HG02981 (cell line): ENCODE measurements at regions not wholly inside any gene's neighbourhood (a gene's known extent, or its start where the extent isn't known, plus 50 kb on each side); places are given as distances from the start of the nearest gene placed in this dataset.
"Not testable (repeated sequence)": the region's sequence is repeated elsewhere in the genome, so short reads cannot be mapped to it uniquely, and the experiment has no call there.

ENCODE experiments used
- ATAC-seq: cut with Tn5 transposase; IDR thresholded peaks from one replicate; pipeline ENCODE4 v1.9.1; 2021; ENCODE audit warnings: mild to moderate bottlenecking, moderate library complexity; ENCODE audit not compliant: unreplicated experiment

DNA sequence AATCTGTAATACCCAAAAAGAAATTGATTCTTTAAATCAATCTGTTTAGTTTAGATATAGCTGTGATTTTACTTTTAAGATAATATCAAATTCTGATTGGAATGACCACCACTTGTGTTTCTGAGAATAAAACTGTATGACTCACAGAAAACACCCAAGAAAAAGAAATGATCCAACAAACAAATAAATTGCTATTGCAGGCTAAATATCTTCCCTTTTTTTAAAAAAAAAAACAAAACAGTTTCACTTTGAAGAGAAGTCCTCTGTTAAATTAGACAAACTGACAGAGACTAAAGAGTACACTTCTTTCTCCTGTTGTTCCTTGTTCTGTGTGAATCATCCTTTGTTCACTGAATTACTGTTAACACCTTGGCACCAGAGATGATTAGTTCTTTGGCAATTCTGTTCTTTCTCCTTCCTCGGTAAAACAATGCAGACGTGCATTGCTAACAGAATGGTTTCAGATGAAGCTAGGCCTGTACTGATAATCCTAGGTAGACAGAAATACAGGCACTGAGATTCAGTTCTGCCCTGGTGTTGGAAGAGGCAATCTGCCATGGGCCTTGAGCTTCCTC, 895.2 kb upstream of the CITED2 start:
- no peak for ATAC-seq

DNA sequence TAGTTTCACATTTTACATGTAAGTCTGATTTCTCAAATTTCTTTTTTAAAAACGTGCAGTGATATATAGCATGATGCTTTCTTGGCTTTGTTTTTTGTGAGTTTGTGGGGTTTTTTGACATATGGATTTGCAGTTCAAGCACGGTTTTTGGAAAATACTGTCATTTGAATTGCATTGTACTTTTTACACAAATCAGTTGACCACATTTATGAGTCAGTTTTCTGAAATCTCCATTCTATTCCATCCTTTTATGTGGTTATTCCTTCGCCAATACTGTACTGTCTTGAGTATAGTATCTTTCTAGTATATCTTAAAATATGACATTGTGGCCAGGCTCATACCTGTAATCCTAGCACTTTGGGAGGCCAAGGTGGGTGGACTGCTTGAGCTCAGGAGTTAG, 890.0 kb upstream of the CITED2 start:
- ATAC-seq: no peak

DNA sequence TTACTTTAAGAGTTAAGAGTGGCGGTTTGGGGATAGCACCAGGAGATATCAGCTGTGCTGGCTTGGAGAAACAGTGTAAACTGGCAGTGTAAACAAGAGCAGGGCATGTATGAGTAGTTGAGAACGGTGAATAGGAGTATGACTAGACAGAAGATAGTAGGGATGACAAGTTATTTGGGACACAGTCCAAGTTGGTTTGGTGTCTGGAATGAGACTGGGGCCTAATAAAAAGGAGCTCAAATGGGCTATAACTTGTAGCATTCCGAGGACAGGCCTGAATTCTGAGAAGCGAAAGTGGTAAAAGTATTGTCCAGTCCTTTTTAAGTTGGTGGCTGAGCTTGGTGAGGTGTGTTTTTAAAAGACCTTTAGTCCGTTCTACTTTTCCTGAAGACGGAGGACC, 883.9 kb upstream of the CITED2 start:
- not testable (repeated sequence) for ATAC-seq

DNA sequence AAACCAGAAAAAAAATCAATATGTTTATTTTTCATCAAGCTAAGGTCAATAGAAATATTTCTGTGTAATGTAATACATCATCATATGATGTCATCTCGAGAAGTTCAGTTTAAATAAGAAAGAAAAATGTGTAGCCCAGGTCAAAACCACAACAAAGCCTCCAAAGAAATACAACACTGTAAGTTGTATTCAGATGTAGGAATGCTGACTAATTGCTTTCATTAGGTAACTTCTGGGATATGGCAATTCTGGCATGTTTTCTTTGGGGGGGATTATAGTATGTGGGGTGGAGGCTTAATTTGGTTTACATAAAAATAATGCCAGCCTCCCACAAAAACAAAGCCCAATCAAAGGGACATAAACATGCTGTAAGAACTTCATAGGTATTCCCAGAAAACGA, 881.8 kb upstream of the CITED2 start:
- ATAC-seq: no peak

DNA sequence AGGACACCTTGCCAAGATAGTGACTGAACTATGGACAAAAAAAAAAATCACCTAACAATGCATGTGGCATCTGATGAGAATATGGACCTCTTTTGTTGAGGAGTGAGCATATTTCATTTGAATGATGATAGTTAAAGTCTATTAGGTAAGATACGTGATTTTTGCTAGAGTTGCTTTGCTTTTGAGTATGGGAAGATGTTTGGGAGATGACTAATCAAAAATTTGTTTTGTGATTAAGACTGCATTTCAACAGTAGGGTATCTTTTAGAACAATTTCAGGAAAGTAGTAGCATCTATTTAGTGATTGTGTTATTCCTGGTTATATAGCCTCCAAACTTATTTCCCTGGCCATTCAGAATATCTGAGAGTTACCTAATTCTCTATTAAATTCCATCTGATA, 878.6 kb upstream of the CITED2 start:
- no peak for ATAC-seq

DNA sequence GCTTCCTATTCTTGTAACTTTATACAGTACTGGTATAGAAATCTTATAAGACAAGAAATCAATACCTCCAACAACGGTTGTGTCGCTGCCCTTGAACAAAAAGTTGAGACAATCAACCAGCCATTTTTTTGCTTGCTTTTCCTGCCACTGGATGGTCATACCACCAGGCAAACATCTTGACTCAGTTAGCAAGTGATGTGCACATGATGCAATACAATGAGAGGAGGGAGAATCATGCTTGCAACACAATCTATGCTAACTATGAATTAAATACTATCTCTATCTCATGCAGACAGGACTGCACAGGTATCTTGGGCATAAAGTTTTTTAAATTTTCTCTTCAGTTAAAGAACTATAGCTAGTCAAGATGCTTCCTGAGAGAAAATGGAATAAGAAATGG, 877.7 kb upstream of the CITED2 start:
- no peak for ATAC-seq

DNA sequence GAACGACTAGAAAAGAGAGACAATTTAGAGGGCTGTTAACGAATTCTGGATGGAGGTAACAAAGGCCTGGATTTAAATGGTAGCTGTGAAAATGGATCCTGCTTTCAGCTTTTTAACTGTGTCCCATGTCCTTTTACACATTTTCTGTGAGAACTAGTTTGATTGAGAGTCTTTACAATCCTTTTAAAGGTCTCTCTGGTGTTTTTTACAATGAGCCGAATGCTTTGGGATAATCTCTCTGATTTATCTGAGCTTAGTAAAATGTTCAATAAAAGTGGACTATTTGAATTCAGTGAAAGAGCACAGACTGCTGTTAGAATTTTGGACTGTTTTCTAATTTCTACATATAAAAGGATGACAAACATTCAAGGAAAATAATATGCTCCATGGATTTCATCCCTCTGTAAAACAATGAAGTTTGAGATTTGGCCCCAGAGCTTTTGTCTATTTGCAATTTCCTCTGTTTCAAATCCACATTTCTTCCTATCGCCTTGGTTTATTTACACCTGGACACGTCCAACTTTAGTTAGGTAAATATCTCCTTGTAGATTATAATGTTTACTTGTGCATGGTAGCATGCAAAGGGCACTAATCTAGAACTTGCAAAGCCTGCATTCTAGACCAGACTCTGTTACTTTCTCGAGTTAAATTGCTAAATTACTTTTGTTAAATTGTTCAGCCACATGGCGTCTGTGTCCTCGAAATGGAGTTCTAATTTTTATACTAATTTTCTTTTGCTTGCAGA, 871.0 kb upstream of the CITED2 start:
- no peak for ATAC-seq

DNA sequence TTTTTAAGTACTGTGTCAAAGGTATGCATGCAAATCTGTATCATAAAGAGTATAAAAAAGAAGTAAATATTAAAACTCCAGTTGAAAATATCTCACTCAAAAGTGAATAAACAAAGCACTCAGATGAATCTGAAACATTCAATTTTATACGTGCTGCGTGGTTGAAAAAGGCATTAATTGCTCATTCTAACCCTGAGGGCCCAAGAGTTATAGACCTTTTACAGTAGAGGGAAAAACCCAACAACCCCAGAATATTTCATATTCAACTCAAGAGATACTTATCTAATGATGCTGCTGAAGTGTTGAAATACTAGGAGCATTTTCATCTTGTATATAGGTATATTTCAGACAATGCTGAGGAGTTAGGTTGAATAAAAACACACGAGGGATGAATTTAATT, 862.8 kb upstream of the CITED2 start:
- no peak for ATAC-seq

DNA sequence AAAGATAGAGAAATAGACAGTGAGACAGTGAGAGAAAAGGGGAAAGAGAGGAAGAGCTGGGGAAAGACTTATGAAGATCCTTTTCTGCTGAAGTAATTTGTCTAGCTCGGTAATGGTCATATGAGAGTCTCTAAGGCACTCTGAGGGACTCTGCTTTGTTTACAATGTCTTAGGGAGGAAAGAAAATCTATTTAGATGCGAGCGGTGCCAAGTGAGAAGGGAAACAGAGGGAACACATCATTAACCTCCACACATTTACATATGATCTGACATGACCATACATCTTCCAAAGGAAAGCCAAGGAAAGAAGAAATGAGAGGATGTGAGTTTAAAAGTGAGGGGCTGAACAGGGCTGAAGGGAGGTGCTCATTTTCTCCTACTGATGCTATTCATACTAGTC, 862.3 kb upstream of the CITED2 start:
- no peak for ATAC-seq

DNA sequence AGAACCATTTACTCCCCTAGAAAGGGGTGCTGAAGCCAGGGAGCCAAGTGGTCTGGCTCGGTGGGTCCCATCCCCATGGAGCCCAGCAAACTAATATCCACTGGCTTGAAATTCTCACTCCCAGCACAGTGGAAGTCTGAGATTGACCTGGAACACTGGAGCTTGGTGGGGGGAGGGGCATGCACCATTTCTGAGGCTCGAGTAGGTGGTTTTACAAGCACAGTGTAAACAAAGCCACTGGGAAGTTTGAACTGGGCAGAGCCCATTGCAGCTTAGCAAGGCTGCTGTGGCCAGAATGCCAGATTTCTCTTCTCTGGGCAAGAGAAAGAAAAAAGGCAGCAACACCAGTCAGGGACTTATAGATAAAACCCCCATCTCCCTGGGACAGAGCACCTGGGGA, 855.8 kb upstream of the CITED2 start:
- no peak for ATAC-seq

DNA sequence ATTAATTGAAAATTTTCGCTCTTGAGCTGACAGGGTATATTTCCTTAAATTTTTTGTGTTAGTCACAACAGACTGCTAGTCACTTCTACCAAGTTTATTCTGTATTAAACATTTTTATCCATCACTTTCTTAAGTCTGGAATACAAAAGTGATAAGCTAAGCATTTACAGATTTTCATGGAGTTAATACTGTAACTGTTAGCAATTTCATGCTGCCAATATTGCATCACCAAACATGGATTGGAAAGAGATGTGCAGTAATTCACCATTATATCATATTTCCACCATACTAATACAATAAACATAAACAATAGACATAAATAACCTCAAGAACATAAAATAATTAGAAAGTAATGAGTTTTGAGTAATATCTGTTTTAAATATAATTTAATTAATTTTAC, 854.0 kb upstream of the CITED2 start:
- ATAC-seq: no peak

DNA sequence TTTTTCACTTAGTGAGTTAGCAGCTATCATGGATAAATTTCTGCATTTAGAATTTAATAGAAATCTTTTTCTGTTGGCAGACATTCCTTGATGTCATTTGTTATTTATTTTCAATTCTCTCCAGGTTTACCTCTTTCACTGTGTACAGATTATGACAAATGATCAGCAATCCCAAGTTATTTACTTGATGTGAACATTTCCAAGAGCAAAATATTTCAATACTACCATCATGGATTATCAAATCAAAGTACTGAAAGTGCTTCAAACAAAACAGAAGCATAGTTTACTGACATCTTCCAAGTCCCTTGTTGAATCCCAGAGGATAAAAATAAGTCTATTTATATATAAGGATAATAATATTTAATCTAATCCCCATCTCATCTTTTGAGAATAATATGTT, 852.2 kb upstream of the CITED2 start:
- ATAC-seq: no peak

DNA sequence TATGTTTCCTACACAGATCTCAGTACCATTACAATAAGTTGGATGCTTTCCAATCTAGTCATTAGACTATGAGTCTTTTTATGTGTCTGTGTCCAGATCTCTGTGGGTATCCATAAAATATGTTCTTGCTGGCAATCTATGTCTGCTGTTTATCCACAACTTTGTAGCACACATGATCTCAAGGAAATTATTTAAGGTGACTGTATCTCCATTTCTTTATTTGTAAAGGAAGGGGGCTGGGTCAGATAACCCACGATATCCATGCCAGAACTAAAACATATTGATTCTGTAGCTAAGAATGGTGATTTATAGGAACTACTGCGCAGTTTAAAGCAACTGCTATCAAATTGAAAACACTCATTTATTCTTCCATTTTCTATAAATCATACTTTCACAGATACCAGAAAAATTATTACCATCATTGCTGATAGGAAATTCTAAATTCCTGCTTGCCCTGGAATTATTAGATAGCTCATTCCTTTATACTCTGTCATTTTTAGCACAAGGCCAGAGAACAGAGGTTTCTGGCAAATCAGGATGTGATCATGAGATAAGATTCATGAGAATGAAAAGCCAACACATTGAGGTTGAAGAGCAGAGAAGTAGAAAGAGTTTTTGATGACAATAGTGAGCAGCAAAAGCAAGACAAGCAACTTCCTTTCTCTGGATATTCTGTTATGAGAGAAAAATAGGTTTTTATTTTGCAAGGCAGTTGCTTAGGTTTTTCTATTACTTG, 851.4 kb upstream of the CITED2 start:
- no peak for ATAC-seq

DNA sequence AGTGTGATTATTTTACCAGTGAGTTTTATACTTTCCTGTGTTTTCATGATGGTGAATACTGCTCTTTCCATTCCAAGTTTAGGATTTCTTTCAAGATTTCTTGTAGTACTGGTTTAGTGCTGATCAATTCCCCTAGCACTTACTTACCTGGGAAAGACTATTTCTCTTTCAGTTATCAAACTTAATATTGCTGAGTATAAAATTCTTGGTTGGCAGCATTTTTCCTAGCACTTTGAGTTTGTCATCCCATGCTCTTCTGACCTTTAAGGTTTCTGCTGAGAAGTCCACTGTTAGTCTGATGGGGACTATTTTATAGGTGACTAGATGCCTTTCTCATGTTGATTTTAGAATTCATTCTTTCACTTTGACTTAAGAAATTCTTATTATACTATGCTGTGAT, 842.8 kb upstream of the CITED2 start:
- ATAC-seq: no peak

DNA sequence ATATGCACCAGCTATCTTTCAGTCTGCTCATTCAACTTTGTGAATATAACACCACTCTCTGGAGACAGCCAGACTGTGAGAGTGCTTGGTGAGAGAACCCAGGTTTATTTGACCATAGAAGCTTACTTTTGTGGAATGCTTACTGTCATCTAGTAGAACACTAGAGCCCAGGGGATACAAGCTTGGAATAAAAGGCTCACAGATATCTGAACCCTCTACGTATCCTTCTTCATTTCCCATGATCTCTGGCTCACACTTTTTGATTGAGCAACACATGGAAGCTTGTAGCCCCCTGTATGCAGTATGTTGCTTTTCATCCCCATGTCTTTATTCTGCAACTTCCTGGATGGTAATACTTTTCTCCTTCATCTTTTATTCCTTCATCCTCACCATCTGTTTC, 835.3 kb upstream of the CITED2 start:
- no peak for ATAC-seq

DNA sequence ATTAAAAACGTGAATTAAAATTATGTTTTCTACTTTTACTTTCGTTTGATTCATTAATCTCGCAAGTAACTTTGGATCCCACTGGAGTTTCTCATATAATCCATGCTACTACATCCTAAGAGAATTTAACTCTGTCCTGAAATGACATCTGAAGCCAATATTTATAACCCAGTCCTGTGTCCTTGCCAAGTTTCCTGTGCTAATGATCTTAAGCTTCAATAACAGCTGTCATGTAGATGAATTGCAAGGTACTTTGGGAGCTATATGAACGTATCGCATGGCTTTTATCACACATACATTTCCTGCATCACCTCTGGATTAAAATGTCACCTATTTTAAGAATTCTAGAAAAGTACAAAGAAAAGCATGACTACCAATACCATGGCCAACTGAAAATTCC, 833.8 kb upstream of the CITED2 start:
- ATAC-seq: no peak

DNA sequence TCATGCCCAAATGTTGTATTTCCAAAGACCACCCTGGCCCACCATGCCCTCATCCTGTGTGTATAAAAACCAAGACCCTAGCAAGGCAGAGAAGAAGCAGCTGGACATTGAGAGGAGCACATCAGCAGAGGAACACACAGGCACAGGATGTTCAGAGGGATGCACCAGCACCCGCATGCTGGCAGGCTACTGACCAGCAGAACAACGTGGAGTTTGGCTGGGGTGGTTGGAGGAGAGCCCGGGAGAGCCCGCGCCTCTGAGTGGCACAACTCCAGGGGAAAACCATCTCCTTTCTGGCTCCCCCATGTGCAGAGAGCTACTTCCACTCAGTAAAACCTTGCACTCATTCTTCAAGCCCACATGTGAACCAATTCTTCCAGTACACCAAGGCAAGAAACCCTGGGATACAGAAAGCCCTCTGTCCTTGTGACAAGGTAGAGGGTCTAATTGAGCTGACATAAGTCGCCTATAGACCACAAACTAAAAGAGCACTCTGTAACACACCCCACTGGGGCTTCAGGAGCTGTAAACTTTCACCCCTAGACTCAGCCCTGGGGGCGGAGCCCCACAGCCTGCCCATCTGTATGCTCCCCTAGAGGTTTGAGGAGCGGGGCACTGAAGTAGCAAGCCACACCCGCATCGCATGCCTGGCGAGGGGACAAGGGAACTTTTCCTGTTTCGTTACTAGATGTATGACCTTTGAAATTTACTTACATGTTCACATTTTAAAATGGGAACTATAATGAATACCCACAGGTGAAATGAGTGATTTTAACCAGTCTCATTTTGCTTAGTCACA, 831.5 kb upstream of the CITED2 start:
- no peak for ATAC-seq

DNA sequence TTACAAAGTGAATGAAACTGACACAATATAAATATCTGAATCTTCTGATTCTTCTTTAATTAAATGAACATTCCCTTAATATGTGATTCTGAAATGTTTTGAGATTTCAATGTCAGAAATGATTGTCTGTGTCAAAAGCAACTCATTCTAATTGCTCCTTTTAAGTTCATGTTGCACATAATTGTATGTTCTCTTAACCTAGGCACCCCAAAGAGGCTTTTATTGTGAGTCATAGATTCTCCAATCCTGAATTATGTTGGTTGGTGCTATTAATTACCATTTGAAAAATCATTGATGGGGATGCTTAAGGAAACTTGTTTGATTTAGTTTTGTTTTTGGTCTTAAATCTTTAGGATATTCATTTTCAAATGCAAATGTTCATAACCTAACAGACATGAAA, 829.7 kb upstream of the CITED2 start:
- ATAC-seq: no peak

DNA sequence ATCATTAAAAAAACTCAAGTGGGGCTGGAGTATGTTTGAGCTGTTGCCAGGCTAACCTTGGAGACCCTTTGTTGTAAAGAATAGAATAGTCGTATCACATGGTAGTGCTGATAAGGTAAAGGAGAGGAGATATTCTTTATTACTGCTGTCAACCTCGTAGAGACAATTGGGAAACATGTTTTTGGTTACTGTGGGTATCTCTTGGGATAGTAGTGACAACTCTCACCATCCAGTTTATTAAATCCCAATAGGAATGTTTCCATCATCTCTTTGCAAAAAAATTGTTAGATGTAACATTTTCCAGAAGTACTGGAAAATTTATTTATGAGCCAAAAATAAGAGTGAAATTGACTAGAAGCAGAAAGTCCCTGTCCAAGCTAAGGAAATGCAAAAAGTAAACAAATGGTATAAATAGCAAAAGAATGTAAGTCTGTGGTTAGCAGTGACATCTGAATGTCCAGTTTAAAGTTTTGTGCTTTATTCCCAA, 829.3 kb upstream of the CITED2 start:
- ATAC-seq: no peak

DNA sequence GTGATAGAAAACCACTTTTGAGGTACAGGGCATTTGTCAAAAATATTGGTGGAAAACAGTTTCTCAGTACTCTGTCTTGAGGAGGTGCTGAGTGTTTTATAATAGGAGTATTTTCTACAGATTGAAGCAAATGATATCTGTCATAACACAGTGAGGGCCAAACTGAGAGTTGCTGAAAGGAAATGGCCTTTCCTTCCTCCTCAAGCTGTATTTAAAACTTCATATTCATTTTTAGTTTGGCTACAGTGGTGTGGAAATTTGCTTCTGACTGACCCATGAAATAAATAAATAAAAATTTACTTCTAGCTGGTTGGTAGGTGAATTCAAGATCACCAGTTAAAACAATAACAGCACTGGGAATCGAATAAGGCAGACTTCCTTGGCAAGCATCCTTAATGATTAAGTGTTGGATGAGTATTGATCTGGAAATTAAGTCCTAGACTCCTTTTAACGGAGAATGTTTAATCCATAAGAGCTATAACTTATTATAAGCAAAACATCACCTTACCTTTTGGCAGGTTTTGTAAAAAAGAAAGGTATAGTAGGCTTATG, 828.6 kb upstream of the CITED2 start:
- no peak for ATAC-seq
